GM12892 (cell line): ENCODE measurements at regions not wholly inside any gene's neighbourhood (a gene's known extent, or its start where the extent isn't known, plus 50 kb on each side); places are given as distances from the start of the nearest gene placed in this dataset.

ENCODE experiments used
- DNase-seq: peaks from one replicate; pipeline ENCODE4 v3.0.0; 2011; ENCODE audit not compliant: insufficient read length
- FAIRE-seq: peaks from 2 replicates; lab custom pipeline; 2011; peaks lifted over from hg19 to GRCh38; lab: Jason Lieb, UNC
- POLR2A ChIP-seq: IDR thresholded peaks from 2 replicates; pipeline ENCODE4 v1.6.1; 2011; ENCODE audit warnings: low read depth, low read length, control low read depth
- POLR2AphosphoS5 ChIP-seq: IDR thresholded peaks from 2 replicates; pipeline ENCODE4 v1.6.1; 2011; ENCODE audit warnings: low read depth, low read length, control low read depth
- TAF1 ChIP-seq: IDR thresholded peaks from 2 replicates; pipeline ENCODE4 v1.6.1; 2011; ENCODE audit warnings: low read depth, mild to moderate bottlenecking, control low read depth, low read length, borderline replicate concordance

DNA sequence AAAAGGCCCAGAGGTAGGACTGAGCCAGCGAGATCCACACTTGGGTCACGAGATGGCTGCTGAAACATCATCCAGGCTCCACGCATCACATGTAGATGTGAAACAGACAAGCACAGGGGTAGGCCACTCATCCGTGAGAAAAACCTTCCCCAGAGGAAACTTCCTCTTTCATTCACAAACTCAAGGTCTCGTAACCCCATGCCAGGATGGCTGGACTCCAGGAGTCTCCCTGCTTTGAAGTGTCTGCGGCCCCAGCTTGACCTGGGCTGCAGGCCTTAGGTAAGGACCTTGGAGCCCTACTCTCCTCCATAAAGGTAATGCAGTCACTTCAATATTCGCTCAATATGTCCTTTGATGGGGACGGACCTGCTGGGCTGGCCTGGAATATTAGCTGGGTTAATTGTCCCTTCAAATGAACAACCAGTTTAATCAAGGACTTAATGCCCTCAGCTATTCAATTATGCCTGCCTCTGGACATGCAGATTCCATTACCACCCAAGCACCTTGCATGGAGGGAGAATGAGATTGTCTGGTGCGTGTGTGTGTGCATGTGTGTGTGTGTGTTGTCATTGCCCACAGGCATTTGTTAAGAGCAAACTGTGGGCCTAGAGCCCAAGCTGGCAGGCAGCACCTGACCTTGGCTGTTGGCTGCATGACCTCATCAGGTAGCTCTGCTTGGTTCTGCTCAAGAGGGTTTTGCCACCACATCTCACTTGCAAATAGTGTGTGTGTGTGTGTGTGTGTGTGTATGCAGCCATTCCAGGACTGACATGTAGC is 186.9 kb upstream of the TLE3 start:
- FAIRE-seq (no peak), DNase-seq (no peak)

DNA sequence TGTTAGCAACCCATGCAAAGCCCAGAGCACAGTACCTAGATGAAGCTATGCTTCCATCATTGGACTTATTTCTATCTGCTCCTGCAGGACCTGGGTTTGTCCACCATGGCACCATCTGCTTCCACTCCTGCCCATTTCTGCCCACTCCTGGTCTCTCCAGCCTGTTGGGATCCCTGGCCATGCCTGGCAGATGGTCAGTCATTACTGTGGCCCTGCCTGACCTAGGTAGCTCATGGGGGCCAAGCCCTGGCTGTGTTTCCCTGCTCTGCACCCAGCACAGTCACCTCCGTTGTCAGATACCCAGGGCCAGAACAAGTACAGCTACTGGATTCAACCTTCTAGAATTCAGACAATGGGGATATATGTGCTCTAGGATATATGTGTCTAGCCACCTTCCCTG is 185.8 kb upstream of the TLE3 start:
- TF ChIP-seq TAF1 (no peak), POLR2A (no peak), POLR2AphosphoS5 (no peak)
- no peak for DNase-seq
- no peak for FAIRE-seq

More for the DNA sequence above, 186.9 kb upstream of the TLE3 start:
- TF ChIP-seq POLR2A: no peak
- TF ChIP-seq POLR2AphosphoS5: no peak
- no peak for TF ChIP-seq TAF1

DNA sequence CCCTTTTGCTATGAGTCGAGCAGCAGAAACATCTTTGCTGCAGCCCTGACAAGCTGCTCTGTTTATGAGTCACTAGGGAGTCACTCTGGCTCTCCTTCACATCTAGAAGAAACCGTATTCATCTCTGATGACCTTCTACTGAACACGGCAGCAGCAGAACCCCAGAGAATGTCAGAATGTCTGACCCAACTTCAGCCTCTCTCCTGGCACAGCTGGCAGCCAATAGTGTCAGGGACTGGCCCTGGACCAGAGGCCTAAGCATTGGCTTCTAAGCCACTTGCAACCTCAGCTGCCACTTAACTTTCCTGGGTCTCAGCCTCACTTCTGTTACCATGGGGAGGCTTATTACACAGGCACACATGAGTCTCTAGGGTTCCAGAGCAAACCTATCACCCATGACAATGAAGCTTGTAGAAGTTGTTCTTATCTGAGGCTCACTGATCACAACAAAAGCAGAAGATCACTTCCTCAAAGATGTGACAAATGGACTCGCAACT is 184.1 kb upstream of the TLE3 start:
- no peak for TF ChIP-seq TAF1
- no peak for TF ChIP-seq POLR2AphosphoS5
- TF ChIP-seq POLR2A: no peak
- FAIRE-seq (no peak), DNase-seq (no peak)

DNA sequence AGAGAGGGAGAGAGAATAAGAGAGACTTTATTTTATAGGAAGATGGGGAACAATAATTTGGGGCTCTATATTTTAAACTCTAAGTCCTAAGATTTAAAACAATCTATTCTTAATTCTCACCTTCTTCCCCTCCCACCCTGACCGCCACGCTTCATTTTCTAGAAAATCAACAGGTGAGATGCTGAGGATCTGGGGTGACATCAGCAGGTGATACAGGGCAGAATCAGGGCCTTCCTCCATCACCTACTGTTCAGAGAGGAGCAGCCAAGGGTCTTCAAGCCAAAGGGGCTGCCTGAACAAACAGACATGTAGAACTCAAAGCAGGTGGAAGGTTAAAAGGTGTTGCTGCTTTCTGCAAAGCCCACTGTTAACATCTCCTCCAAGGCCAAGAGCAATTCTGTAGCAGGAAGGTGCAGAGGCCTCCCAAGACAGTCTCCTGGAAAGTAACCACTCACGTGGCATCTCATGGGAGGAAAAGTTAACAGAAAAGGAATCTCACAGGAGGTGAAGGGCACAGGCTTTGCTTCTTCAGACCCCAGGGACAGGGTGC is 183.6 kb upstream of the TLE3 start:
- no peak for DNase-seq
- FAIRE-seq: no peak
- TF ChIP-seq POLR2A: no peak

DNA sequence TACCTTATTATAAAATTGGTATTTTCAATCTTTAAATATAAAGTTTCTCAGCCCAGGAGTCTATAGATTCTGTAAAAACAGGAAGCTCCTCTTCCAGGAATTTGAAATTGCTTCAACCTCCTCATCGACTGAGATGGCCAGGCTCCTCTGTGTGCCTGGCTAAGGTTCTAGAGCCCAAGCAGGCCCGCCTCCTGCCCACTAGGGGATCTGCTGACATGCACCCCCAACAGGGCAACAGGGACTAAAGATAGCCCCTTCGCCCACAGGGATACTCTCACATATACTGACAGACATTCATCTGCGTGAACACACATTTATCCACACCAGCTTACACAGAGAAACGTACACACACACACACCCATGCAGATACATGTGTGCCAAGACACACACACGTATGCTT is 183.1 kb upstream of the TLE3 start:
- DNase-seq: no peak
- FAIRE-seq: no peak
- TF ChIP-seq TAF1: no peak
- TF ChIP-seq POLR2A: no peak
- no peak for TF ChIP-seq POLR2AphosphoS5

DNA sequence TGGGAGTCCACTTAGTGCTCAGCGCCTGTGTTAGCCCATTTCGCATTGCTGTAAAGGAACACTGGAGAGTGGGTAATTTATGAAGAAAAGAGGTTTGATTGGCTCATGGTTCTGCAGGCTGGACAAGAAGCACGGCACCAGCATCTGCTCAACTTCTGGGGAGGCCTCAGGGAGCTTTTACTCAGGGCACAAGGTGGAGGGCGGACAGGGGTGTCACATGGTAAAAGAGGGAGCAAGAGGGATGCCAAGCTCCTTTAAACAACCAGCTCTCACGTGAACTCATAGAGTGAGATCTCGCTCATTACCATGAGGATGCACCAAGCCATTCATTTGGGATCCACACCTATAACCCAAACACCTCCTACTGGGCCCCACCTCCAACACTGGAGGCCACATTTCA is 181.4 kb upstream of the TLE3 start:
- FAIRE-seq (no peak), DNase-seq (no peak)
- no peak for TF ChIP-seq POLR2A
- no peak for TF ChIP-seq POLR2AphosphoS5
- TF ChIP-seq TAF1: no peak

DNA sequence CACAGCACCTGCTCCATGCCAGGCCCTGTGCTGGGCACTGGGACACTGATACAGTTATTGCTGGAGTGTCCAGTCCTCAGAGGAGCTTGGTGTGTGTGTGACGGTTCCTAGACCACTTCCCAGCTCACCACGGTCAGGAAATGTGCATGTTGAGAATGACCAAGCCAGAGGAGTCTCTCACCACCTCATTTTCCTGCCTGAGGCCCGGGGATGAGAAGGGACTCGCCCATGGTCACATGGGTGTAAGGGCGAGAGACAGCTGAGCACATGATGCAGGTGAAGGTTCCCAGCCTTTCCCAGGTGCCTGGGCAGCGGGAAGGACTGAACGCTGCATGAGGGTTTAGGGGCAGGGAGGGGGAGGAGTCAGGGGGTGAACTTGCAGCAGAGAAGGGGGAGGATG is 180.9 kb upstream of the TLE3 start:
- no peak for TF ChIP-seq POLR2AphosphoS5
- no peak for TF ChIP-seq POLR2A
- no peak for TF ChIP-seq TAF1
- FAIRE-seq (peak; percentile 51), DNase-seq (no peak)

DNA sequence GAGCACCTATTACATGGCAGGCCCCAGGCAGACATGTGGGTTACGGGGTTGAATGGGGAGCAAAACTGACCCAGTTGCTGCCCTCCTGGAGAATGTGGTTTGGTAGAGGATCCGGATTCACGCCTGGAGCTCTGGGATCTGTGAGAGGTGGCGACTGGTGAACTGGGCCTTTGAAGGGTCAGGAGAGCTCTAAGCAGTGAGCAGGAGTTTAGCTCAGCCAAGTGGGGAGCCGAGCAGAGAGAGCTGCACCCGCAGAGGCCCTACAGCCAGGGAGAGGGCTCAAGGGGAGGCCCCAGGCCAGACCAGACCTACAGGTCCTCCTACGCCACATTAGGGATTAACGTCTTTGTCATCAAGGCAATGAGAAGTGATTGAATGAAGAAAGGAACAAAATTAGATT is 179.8 kb upstream of the TLE3 start:
- no peak for DNase-seq
- FAIRE-seq: no peak
- TF ChIP-seq POLR2AphosphoS5: no peak
- no peak for TF ChIP-seq TAF1
- TF ChIP-seq POLR2A: no peak

DNA sequence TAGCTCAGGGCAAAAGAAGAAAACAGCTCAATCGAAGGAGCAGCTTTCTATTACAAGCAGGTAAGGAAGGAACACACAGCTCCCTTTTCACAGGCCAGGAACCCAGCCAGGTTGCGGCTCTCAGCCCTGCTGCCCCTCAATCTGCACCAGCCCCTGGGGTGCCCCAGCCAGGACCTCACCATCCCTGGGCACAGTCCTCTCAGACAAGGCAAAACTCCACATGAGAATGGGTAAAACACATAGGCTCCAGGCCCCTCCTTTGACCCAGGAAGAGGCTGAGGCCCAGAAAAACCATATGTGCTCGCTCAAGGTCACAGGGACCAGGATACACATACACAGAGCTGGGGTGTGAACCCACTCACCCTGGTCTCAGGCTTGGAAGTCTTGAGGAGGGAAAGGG is 178.7 kb upstream of the TLE3 start:
- TF ChIP-seq POLR2A (no peak), TAF1 (no peak), POLR2AphosphoS5 (no peak)
- DNase-seq (no peak), FAIRE-seq (no peak)

DNA sequence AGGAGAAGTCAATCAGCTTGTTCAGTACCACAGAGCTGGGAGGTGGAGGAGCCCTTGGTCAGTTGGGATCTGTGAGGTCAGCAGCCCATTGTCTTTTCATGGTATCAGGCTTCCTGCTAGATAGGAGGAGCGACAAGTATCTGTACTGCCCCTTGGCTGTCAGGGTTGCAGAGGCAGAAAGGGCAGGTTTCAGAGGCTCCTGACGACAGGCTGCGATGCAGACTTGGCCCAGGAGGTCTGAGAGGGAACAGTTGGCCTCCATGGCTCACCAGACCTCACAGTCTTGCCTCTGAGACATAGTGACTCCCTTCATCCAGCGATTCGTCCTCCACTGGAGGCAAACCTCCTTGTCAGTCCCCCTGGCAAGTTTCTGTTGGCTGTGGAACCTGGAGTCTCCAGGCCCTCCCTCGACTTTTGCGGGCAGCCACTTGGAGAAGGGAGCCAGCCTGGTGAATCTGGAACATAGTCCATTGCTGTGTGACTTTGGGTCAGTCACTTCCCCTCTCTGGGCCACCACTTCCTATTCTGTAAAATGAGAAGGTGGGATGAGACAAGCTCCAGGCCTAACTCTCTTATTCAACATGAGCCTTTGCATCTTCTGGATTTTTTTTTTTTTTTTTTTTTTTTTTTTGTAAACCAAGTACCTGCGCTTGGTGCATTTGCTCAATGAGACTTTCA is 177.9 kb upstream of the TLE3 start:
- DNase-seq: no peak
- FAIRE-seq: no peak
- TF ChIP-seq POLR2AphosphoS5 (no peak), TAF1 (no peak), POLR2A (no peak)

DNA sequence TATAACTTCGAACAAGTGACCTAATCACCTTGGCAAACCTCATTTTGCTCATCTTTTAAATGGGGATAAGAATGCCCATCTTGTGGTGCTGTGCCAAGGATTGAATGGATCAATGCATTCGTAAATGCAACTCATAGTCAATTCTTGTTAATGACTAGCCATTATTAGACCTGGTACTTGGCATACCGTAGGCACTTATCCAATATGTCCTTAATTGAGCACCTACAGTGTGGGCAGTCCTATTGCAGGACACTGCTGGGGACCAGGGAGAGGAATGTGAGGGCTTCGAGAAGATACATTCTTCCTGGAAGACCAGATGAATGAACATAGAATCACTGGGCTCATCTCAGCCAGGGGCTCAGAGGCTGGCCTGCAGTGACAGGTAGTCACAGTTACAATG is 177.2 kb upstream of the TLE3 start:
- no peak for FAIRE-seq
- no peak for TF ChIP-seq TAF1
- no peak for TF ChIP-seq POLR2AphosphoS5
- no peak for TF ChIP-seq POLR2A

More for the DNA sequence above, 177.2 kb upstream of the TLE3 start:
- no peak for DNase-seq
